ENCODE measurements at regions not wholly inside any gene's neighbourhood (a gene's known extent, or its start where the extent isn't known, plus 50 kb on each side); places are given as distances from the start of the nearest gene placed in this dataset.

- Histone ChIP-seq H3K27ac (no peak overlapping the region), H3K27me3 (ENCODE audit: insufficient read depth in 3 of 3, low read length in 2 of 3) (no peaks in the 10 kb centered on the region), H3K4me3 (no peak overlapping the region), H3K36me3 (ENCODE audit: insufficient read depth in 1 of 2, low read depth in 1 of 2) (no peaks in the 10 kb centered on the region), H3K4me1 (no peaks in the 10 kb centered on the region), H3K9me3 (no peaks in the 10 kb centered on the region)
- intact Hi-C loops (cut with DNase I), result no loop called here
- DNase-seq, result no peak
- WGBS, 3 donors, result 90 to 97% (median 94%) methylated on average over 1 of the region's 1 CpG
- no peak for TF ChIP-seq CTCF (IDR thresholded peaks at IDR 0.05)
- ATAC-seq, result no peak
Measured at GRCh38 chr1:88274431-88274830, 409.6 kb upstream of the PKN2 start.

- H3K27ac ChIP-seq, result no peak overlapping the region
- H3K4me3 ChIP-seq, result no peak overlapping the region
- no peaks in the 10 kb centered on the region for H3K27me3 ChIP-seq (ENCODE audit: insufficient read depth in 3 of 3, low read length in 2 of 3)
- no peak for ATAC-seq
- no peak for TF ChIP-seq CTCF (IDR thresholded peaks at IDR 0.05)
- DNase-seq, result no peak
- 87 to 90% (median 90%) methylated on average over 3 of the region's 3 CpGs for WGBS, 3 donors
- H3K36me3 ChIP-seq (ENCODE audit: insufficient read depth in 1 of 2, low read depth in 1 of 2), result no peaks in the 10 kb centered on the region
- intact Hi-C loops (cut with DNase I), result no loop called here
- no peaks in the 10 kb centered on the region for H3K9me3 ChIP-seq
- no peaks in the 10 kb centered on the region for H3K4me1 ChIP-seq
Measured at GRCh38 chr1:88275259-88275862, 408.7 kb upstream of the PKN2 start.

- H3K4me1 ChIP-seq, result no peaks in the 10 kb centered on the region
- intact Hi-C loops (cut with DNase I), result no loop called here
- H3K27me3 ChIP-seq (ENCODE audit: insufficient read depth in 3 of 3, low read length in 2 of 3), result no peaks in the 10 kb centered on the region
- H3K27ac ChIP-seq, result no peak overlapping the region
- no peak overlapping the region for H3K4me3 ChIP-seq
- TF ChIP-seq CTCF (IDR thresholded peaks at IDR 0.05), result no peak
- DNase-seq (no peak), ATAC-seq (no peak)
- no peaks in the 10 kb centered on the region for H3K9me3 ChIP-seq
- WGBS, 3 donors, result 48 to 55% (median 50%) methylated on average over 4 of the region's 4 CpGs
- no peaks in the 10 kb centered on the region for H3K36me3 ChIP-seq (ENCODE audit: insufficient read depth in 1 of 2, low read depth in 1 of 2)
Measured at GRCh38 chr1:88276163-88276562, 407.9 kb upstream of the PKN2 start.

GRCh38 chr1:88284066-88284465 lies 400.0 kb upstream of the PKN2 start:
- Histone ChIP-seq H3K4me1 (no peaks in the 10 kb centered on the region), H3K36me3 (ENCODE audit: insufficient read depth in 1 of 2, low read depth in 1 of 2) (no peaks in the 10 kb centered on the region), H3K9me3 (no peaks in the 10 kb centered on the region), H3K27me3 (ENCODE audit: insufficient read depth in 3 of 3, low read length in 2 of 3) (no peaks in the 10 kb centered on the region), H3K27ac (no peak overlapping the region), H3K4me3 (no peak overlapping the region)
- TF ChIP-seq CTCF (IDR thresholded peaks at IDR 0.05), result no peak
- intact Hi-C loops (cut with DNase I), result no loop called here
- no peak for ATAC-seq
- 71 to 90% (median 85%) methylated on average over 2 of the region's 2 CpGs for WGBS, 3 donors
- no peak for DNase-seq
